OCI-M1 (cell line): ENCODE measurements at regions not wholly inside any gene's neighbourhood (a gene's known extent, or its start where the extent isn't known, plus 50 kb on each side); places are given as distances from the start of the nearest gene placed in this dataset.

ENCODE experiments used
- DNase-seq: peaks from one replicate; lab custom pipeline; 2025; lab: John Stamatoyannopoulos, UW

DNA sequence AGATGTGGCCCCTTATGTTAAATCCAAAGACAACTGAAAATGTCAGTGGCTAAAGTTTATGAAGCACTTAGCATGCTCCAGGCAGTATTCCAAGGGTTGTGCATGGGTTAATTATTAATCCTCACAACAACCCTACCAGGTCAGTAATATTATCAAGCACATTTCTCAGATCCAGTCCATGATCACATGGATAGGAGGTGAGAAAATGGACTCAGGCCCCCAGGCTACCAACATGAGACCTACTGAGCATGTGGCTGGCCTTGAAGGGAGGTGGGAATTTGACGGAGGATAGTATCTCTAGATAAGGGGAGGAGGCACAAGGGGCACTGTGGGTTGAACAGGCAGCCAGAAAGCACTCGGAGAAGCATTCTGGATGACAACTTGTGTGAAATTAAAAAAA is 412.0 kb downstream of the MEIS1 start:
- no peak for DNase-seq

DNA sequence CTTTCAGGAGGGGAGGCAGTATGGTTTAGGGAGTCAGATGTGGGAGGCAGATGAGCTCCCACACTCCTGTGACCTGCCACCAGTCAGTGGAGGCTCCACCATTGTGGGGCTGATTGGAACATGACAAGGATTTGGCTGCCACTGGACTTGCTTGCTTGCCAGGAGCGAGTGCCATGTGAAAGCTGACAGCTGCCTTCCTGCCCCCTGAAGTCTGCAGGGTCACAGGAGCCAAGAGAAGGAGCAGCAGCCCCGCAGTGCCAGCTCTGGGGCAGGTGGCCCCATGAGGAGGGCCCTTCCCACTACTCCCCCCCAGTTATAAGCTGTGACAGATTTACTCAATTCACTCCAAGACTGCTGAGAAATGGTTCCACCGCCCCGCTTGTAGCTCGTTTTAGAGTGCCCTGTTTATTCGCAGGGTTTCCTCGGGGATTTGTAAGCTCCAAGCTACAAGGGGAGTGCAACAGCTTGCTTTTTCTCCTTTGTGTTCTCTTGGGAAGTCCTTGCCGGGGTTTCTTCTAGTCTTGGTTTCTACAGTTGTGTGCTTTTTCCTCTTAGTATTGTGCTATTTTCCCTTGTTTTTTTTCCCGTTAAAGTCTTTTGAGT is 414.3 kb downstream of the MEIS1 start:
- no peak for DNase-seq

DNA sequence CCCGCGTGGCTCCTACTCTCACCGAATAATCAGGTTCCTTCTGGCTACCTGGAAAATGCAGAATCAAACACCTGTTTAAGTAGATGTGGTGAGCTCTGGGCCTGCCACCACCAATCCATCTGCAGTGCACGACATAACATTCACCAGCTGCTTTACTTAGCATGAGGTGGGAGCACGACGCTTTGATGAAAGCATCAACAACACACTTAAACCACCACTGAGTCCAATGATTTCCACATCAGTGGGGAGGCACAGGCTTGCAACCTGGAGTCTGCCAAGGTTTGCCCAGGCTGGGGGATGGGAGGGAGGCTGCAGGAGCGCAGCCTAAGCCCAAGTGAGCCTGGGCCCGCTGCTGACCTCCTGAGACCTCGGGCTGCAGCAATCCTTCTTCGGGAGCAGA is 415.5 kb downstream of the MEIS1 start:
- DNase-seq, result no peak

DNA sequence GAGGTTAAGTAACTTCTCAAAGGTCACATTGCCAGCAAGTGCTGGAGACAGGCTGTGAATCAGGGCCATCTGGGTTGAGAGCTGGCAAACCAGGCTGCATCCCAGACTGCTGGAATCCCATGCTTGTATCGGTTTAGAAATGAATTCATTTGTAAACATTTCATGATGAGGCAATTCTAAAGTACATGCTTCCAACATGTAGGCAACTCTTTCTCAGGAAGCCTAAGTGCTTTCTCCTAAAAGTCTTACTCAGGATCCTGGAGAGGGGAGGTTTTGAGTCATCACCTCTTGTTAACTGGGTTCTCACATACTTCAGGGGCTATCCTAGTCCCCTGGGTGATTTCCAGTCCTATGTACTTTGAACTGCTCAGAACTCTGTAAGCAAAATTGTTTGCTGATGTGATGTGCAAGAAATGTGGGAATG is 416.5 kb downstream of the MEIS1 start:
- DNase-seq, result no peak

DNA sequence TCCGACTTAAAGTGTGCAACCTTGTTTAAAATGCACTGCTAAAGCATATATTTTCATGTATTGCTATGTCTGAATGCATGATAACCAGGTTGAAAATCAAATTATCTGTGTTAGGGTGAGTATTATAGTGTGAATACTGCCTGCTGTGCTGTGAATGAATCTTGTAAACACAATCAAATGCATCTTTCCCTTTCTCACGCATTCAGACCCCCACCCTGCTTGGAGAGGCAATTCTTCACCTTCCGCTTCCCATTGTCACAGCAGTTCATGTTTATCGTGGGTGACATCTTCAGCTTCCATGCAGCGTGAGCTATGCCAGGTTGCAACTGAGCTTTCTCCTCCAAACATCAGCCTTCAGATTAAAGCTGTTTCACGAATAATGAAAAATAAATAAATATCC is 418.0 kb downstream of the MEIS1 start:
- no peak for DNase-seq

DNA sequence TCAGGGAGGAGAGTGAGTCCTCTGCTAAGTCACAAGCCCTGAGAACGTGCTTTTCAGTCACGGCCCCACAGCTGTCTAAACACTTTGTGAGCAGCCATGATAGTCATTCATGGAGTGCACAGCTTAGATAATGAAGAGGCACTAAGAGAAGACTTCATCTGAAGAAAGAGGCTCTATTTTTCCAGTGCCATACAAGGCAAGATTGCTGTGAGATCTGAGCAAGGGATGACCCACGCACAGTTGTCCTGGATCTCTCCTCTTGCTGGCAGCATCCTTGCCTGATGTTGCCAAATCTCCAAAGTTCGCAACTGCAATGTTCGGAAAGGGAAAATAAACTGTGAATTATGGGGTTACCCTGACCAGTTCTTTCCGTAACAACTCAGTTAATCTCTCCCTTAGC is 418.7 kb downstream of the MEIS1 start:
- no peak for DNase-seq

DNA sequence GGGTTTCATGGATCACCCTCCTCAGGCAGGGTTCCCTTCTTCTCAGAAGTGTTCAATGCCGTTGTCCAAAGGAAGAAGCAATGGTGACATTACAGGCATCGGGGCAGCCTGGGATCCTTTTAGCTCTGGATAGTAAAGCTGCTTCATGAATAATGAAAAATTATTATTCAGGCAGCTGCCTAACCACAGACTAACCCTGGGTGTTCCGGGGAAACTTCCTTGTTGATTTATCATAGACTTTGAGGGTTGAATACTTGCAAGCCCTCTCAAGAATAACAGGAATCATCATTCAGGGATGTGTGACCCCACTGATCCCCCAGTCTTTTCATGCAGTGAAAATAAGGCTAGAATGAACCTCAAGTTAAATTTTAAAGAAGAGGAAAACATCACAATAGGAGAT is 419.4 kb downstream of the MEIS1 start:
- no peak for DNase-seq

DNA sequence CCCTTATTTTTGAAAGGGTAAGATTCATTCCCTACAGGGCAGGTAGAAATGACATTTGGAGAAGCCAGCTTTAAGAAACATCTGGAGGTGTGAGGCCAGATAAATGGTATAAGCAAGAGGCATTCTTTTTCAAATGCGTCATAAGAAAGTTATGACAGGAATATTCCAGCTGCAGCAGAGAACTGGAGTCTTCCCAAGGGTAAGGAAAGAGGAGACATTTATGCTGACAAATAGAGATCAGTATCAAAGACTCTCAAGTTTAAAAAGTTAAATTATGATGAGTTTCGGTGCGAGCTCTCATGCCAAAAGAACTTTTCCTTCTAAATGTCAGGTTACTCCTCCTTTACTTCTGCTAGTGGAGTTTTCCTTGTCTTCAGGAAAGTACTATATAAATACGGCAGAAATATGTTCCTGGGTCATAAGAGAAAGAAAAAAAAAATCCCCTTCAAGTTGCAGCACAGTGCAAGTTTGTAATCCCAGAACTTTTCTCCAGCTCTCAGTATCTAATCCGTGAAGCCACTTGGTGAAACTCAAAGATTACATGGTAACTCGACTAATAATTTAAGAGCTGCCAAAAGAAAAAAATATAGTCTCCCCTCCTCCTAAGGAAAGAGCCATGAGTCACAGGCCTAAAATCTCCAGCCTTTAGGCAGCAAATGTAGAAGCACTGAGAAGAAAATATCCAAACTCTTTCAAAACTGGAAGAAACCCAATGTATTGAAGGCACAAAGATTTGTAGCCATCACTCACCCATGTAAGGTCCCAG is 428.1 kb downstream of the MEIS1 start:
- no peak for DNase-seq

DNA sequence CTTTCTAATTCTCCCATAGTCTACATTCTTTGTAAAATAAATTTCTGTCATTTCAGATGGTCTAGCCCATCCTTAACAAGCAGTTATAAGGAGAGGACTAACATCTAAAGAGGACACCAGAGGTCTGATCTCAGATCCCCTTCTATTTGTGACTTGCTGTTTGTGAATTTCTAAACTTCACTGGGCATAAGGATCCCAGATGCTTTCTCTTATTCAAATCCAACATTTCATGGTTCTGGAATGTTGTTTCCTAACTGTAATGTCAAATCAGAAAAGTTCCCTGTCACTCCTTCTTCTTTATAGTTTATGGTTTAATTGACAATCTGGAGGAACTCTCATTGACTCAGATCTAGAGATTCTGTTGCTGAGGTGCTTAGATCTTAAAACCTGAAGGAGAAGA is 430.2 kb downstream of the MEIS1 start:
- DNase-seq, result no peak

DNA sequence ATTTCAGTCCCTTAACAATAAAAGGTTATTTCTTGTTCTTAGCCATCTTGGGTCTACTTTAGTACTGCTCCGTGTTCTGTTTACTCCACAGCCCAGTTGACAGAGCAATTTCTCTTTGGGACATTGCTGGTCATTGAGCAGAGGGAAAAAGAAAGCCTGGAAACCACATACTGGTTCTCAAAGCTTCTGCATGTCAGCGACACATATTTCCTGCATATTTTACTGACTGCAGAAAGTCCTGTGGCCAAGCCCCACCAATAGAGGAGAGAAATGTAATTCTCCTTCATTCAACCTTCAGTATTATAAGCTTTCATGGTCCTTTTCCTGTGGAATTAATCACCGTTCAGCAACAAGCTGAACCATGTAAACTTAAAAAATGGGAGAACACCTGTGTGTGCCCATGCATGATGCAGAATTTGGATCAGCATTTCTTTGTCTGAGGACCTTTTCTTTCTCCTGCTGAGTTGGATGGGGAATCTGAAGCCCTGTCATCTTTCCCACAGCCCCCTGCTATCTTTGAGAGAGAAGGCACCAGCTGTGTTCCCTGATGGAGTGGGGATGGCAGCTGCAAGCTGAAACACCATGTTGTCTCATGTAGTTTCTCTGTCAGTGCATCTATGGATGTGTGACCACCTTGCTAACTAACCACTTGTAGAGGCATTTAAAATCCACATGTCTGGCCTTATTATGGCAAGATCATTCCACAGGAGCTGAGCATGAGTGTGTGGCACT is 431.6 kb downstream of the MEIS1 start:
- no peak for DNase-seq

DNA sequence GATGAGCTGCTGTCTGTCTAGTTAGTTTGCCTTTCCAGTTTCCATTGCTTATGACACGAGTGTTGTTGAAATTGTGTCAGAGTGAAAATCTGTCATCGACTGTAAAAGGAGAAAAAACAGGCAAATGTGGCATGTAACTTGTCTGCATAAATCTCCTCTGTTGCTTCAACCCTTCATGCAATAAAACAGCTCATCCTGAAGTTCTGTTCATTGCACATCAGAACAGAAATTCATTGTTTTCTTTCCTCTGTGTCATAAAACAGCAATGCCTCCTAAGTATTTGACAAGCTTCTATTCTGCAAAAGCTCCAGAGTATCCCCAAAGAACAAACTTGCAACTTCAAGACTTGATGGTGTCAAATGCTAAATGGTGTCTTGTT is 432.1 kb downstream of the MEIS1 start:
- no peak for DNase-seq

DNA sequence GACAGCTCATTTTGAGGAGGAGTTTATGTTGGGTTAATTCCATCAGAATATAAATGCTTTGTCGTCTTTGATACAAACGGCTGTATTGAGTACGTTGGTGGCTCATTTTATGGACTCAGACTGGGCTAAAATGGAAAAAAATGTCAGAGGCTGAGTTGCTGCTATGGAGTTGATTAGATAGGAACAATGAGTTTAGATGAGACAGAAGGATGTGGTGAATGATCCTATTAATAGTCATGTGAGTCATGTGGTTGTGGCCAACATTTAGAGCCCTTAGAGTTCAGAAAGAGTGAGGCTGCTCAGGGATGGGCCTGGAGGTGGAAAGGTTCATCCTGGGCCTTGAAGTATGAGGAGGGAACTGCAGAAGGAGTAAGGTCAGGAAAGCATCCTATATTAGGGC is 434.2 kb downstream of the MEIS1 start:
- peak; percentile 16 for DNase-seq

DNA sequence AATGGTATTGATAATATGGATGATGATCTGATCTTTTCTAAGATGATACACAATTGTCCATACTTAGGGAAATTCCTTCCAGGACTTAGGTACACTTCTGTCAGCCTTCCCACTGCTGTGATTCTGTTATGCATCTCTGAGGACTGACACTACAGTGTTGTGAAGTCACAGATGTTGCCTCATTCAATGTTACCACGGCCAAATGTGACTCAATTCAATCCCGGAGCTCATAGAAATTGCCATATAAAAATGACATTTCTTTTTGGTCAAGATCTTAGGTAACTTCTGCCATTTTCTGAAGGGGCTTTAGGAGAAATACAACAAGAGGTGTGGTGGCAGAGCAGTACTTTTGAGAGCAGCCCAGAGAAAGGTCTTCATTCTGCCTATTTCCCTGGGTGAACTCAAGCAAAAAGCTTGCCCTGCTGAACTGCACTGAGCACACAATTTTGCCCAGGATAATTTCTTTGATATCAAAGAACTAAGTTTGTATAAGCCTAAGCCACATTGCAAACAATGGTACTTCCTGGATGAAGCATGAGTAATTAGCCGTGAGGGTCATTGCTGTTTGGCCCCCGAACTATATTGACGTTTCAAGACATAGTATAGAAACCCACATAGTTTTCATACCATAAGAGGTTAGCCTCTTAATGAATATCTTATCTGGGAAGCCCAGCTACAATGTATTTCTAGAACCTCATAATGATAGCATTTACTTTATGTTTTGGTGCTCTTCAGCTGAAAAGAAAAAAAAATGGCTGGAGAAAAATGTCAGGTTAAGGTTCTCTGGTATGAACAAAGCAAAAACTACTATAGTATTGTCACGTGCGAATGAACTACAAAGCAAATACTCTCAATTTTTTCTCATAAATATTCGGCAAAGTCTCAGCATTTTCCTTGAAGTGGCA is 437.4 kb downstream of the MEIS1 start:
- no peak for DNase-seq

DNA sequence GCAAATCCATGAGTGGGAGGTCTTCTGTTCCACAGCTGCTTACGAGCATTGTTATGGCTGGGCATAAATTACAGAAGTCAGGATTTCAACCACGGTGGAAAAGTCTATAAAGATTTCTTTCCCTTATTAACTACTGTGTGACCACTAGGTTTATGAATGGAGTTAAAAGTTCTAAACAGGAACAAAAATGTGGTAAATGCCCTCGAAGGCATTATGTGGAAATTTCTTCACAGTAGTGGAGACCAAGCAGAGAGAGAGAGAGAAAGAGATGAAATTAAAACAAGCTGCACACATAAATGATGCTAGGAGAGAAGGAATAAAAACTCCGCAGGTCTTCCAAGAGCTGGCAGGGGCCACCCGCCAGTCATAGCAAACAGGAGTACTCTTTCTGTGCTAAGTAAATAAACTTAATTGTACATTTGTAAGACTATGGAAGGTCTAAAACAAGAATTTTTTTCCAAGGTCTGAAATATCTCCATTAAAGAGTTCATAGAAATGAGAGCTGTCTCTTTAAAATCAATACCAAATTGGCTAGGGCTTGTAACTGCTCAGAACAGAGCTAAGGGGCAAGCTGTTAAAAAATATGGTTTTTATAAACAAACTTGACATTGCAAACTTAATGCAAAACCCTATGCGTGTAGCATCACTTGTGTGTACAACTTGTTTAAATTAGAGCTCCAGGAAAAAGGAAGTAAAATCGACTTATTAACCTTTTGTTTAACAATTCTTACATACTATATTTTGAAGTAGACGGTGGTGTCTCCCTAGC is 438.2 kb downstream of the MEIS1 start:
- no peak for DNase-seq

DNA sequence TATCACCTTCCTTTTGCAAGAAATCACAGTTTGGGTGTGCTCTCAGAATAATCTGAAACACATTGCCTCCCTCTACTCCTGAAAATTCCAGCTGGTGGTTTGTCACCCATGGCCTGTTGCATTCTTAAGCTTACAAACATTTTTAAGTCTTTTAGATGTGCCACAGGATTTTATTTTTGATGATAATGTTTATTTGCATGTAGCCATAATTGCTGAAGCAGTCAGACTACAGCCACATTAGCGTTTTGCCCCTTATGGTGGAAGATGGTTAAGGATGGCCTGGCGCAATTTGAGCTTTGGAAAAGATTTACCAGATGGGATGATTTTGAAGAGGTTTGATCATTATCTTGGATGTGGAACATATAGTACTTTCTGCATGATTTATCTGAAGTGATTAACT is 439.5 kb downstream of the MEIS1 start:
- no peak for DNase-seq

DNA sequence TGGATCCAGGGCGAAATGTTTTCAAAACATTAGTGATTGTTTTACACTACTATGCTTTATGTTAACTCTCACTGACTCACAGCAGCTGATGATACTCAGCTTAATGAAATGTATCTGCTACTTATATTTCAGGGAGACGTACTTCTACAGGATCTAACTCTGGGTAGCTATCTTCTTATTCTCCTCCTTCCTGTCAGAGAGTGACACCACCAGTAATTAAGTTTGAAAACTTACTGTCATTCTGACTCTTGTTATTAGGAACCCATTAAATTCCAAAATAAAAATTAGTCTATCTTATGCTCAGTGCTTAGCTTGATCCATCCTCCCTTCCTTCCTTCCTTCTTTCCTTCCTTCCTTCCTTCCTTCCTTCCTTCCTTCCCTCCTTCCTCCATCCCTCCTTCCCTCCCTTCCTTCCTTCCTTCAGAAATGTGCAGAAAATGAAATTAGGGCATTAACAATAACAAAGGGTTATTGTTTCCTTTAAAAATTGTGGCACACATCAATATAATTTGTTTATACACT is 441.1 kb downstream of the MEIS1 start:
- DNase-seq, result no peak

DNA sequence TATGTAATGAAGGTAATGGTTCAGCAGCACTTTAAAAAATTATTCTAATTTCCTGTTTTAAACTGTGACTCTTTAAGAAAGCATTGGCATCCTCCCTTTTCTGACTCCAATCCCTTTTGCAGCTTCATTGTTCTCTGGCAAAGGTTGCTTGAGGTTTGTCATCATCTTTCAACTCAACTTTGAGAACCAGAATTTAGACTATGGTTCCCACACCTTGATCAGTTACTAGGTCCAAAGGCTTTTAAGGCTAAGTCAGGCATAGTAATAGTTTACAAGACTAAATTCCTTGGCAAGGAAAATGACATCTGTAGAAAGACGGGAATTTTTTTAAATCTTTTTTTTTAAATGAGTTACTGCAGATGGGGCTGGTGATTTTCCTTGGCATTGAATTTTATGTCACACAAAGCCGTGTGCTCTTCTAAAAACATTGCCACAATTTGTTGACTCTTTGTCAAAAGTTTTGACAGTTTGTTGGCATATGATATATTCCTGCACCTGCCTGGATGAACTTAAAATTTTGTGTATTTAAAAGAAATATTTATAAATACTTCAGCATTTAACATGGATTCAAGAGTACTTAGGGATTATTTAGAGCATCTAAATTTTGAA is 451.0 kb downstream of the MEIS1 start:
- no peak for DNase-seq

DNA sequence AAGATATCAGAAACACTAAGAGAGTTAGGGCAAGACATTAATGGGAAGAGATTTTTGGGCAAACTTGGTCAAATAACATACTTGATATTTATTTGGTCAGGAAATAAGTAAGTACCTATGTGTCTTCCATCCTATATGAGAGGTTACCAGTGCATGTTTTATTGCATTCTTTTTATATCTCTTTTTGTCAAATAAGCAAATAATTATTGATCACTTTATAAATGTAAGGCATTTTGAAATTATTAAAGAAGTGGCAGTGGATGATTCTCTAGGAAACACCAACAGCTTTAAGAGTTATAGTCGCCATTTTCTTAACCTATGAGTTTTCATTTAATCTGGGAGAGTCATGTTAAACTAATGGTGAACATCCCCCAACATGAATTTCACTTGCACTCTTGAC is 453.3 kb downstream of the MEIS1 start:
- no peak for DNase-seq

DNA sequence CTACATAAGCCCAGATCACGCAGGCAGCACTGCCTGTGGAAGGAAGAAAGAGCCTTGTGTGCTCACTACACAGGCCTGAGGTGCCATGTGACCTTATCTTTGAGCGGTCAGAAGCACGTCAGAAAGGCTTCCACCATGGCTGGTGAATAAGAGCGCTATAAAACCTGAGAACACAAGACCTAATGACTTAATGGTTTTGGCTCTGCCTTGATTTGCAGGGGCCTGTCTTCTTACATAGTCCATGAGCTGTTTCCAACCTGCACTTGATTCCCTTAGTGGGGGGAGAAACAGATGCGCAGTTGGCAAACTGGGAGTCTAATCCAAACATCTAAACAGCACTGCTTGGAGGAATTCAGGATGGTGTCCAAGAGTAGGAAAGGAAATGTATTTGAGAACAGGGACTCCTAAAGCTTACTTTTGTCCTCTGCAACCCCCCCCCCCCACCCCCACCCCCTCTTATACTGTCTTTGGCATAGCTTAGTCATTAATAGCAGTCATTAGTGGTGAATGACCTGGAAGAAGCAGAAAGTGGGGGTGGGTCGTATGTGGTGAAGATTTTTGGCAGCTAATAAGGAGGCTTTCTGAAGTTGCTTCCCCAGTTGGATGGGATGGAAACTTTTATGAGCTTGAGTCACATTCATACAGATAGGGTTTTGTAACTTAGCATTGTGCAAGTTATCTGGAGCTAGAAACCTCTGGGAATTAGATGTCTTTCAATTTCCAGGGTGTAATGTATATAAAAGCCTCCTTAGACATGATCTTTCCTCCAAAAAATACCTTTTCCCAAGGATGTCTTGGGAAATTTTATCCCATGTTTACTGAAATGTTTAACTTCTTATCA is 454.1 kb downstream of the MEIS1 start:
- DNase-seq, result no peak

DNA sequence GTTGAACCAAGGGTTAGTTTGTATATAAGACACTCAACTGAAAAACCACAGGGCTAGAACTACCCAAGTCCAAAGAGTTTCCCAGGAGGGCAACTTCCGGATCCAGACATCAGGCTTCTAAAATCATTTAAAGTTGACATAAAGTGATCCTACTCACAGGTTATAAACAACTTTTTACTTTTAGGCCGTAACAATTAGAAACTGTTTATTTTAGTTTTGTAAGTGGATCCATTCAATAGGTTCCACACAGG is 454.6 kb downstream of the MEIS1 start:
- DNase-seq, result no peak
